ENCODE measurements at regions not wholly inside any gene's neighbourhood (a gene's known extent, or its start where the extent isn't known, plus 50 kb on each side); places are given as distances from the start of the nearest gene placed in this dataset.

GRCh38 chr3:72427624-72428023 is 420.6 kb downstream of the SHQ1 start:
- TF ChIP-seq CTCF (IDR thresholded peaks at IDR 0.05; ENCODE audit: insufficient read depth, low read depth, low read length, missing control alignments): no peak
- H3K4me3 ChIP-seq (ENCODE audit: low read depth, low read length): peak overlapping the region; percentile 18
- peak; percentile 28 for DNase-seq (ENCODE audit: low read depth)

- no peak for TF ChIP-seq CTCF (IDR thresholded peaks at IDR 0.05; ENCODE audit: insufficient read depth, low read depth, low read length, missing control alignments)
- DNase-seq (ENCODE audit: low read depth): peak; percentile 68
- H3K4me3 ChIP-seq (ENCODE audit: low read depth, low read length): no peak overlapping the region
Observed at GRCh38 chr3:72426618-72427397, 421.4 kb downstream of the SHQ1 start.

GRCh38 chr3:72423643-72424042 is 424.6 kb downstream of the SHQ1 start:
- TF ChIP-seq CTCF (IDR thresholded peaks at IDR 0.05; ENCODE audit: insufficient read depth, low read depth, low read length, missing control alignments): no peak
- DNase-seq (ENCODE audit: low read depth): no peak

GRCh38 chr3:72421786-72422185 is 426.5 kb downstream of the SHQ1 start:
- TF ChIP-seq CTCF (IDR thresholded peaks at IDR 0.05; ENCODE audit: insufficient read depth, low read depth, low read length, missing control alignments): no peak
- DNase-seq (ENCODE audit: low read depth): no peak
- H3K4me3 ChIP-seq (ENCODE audit: low read depth, low read length): no peak overlapping the region

More at GRCh38 chr3:72423643-72424042, 424.6 kb downstream of the SHQ1 start:
- H3K4me3 ChIP-seq (ENCODE audit: low read depth, low read length): no peak overlapping the region

GRCh38 chr3:72421126-72421525 is 427.1 kb downstream of the SHQ1 start:
- no peak for DNase-seq (ENCODE audit: low read depth)
- H3K4me3 ChIP-seq (ENCODE audit: low read depth, low read length): no peak overlapping the region
- TF ChIP-seq CTCF (IDR thresholded peaks at IDR 0.05; ENCODE audit: insufficient read depth, low read depth, low read length, missing control alignments): no peak

- no peak for TF ChIP-seq CTCF (IDR thresholded peaks at IDR 0.05; ENCODE audit: insufficient read depth, low read depth, low read length, missing control alignments)
- DNase-seq (ENCODE audit: low read depth): no peak
Observed at GRCh38 chr3:72418856-72419255, 429.4 kb downstream of the SHQ1 start.

GRCh38 chr3:72418244-72418643 is 430.0 kb downstream of the SHQ1 start:
- no peak for TF ChIP-seq CTCF (IDR thresholded peaks at IDR 0.05; ENCODE audit: insufficient read depth, low read depth, low read length, missing control alignments)
- H3K4me3 ChIP-seq (ENCODE audit: low read depth, low read length): no peak overlapping the region
- DNase-seq (ENCODE audit: low read depth): peak; percentile 11

More at GRCh38 chr3:72418856-72419255, 429.4 kb downstream of the SHQ1 start:
- no peak overlapping the region for H3K4me3 ChIP-seq (ENCODE audit: low read depth, low read length)

All from GM12865 (cell line).